ENCODE measurements at regions not wholly inside any gene's neighbourhood (a gene's known extent, or its start where the extent isn't known, plus 50 kb on each side); places are given as distances from the start of the nearest gene placed in this dataset.

GRCh38 chr1:79155991-79156390, 149.5 kb upstream of the ADGRL4 start:
- Histone ChIP-seq H3K36me3 (ENCODE audit: control insufficient read depth in 2 of 4, insufficient read depth in 4 of 4, low read length in 3 of 4) (no peaks in the 10 kb centered on the region), H2AFZ (ENCODE audit: low read length) (no peak overlapping the region), H2BK5ac (ENCODE audit: low read depth, low read length) (no peak overlapping the region), H4K5ac (ENCODE audit: insufficient read length, low read depth, low read length) (no peak overlapping the region), H3K27me3 (replicated peaks in 1 of 4; ENCODE audit: control insufficient read depth in 3 of 4, extremely low read depth in 1 of 4, insufficient read depth in 3 of 4, low read length in 3 of 4) (no peaks in the 10 kb centered on the region), H3K14ac (ENCODE audit: insufficient read length) (no peak overlapping the region), H2BK20ac (ENCODE audit: low read length) (no peak overlapping the region), H2BK120ac (replicated peaks; ENCODE audit: low read depth, low read length) (no peak overlapping the region), H3K4me1 (replicated peaks in 1 of 4; ENCODE audit: control insufficient read depth in 3 of 4, insufficient read depth in 4 of 4, low read length in 3 of 4) (no peaks in the 10 kb centered on the region), H3K4me3 (ENCODE audit: extremely low read depth in 1 of 4, insufficient read depth in 2 of 4, low read depth in 3 of 4, low read length in 4 of 4) (no peak overlapping the region), H3K9me3 (ENCODE audit: insufficient read depth in 2 of 2, low read depth in 1 of 2, low read length in 1 of 2) (no peaks in the 10 kb centered on the region), H3K4me2 (ENCODE audit: insufficient read depth in 1 of 2, low read depth in 2 of 2, low read length in 2 of 2) (no peak overlapping the region), H3K23me2 (ENCODE audit: low read depth, low read length) (no peaks in the 10 kb centered on the region), H3K56ac (replicated peaks; ENCODE audit: insufficient read length, low read depth, low read length) (no peak overlapping the region), H2AK5ac (ENCODE audit: low read depth, low read length) (no peak overlapping the region), H2BK12ac (ENCODE audit: low read depth, low read length) (no peak overlapping the region), H4K20me1 (replicated peaks in 1 of 2; ENCODE audit: control insufficient read depth in 1 of 2, insufficient read depth in 2 of 2, low read length in 2 of 2) (no peaks in the 10 kb centered on the region), H3K27ac (ENCODE audit: low read depth, low read length) (no peak overlapping the region), H4K91ac (replicated peaks; ENCODE audit: insufficient read length, low read length) (no peak overlapping the region), H3K79me1 (ENCODE audit: low read depth, low read length) (no peaks in the 10 kb centered on the region), H4K8ac (ENCODE audit: extremely low read depth, insufficient read depth, low read length) (no peak overlapping the region), H3K18ac (ENCODE audit: extremely low read depth, low read length) (no peak overlapping the region), H3K79me2 (ENCODE audit: control insufficient read depth in 1 of 2, insufficient read depth in 2 of 2, low read length in 2 of 2) (no peaks in the 10 kb centered on the region), H2BK15ac (ENCODE audit: low read length) (no peak overlapping the region), H3K4ac (replicated peaks; ENCODE audit: insufficient read length, low read depth, low read length) (no peak overlapping the region), H3K9ac (replicated peaks in 1 of 4; ENCODE audit: extremely low read depth in 1 of 4, low read depth in 3 of 4, low read length in 3 of 4) (no peak overlapping the region), H3K23ac (ENCODE audit: insufficient read length) (no peak overlapping the region)
- no peak for FAIRE-seq
- 94% methylated on average over 1 of the region's 1 CpG; no CpG with 5 or more reads in 1 of the 2 experiments for WGBS, 2 experiments (ENCODE audit: extremely low coverage in 1 of 2, insufficient coverage in 1 of 2, insufficient read length in 1 of 2, insufficient replicate concordance in 2 of 2, low coverage in 1 of 2, low lambda C conversion rate in 2 of 2, missing lambda C conversion rate in 1 of 2)
- POLR2A ChIA-PET (ENCODE audit: partially characterized antibody): no interaction called here
- TF ChIP-seq BRCA1 (IDR thresholded peaks at IDR 0.05; ENCODE audit: low read depth, low read length): no peak
- no peak for TF ChIP-seq CREB1 (IDR thresholded peaks at IDR 0.05)
- no peak for TF ChIP-seq NANOG (IDR thresholded peaks at IDR 0.05; ENCODE audit: insufficient read depth, low read depth, low read length, poor library complexity, severe bottlenecking)
- TF ChIP-seq POU5F1 (IDR thresholded peaks at IDR 0.05; ENCODE audit: low read depth, low read length): no peak
- TF ChIP-seq YY1 (IDR thresholded peaks at IDR 0.05; ENCODE audit: low read depth, low read length): no peak
- no peak for TF ChIP-seq TEAD4 (IDR thresholded peaks at IDR 0.05; ENCODE audit: low read depth, low read length)
- TF ChIP-seq HDAC6 (IDR thresholded peaks at IDR 0.05; ENCODE audit: low read depth, low read length): no peak
- TF ChIP-seq SP1 (IDR thresholded peaks at IDR 0.05; ENCODE audit: low read depth, low read length): no peak
- DNase-seq (ENCODE audit: low read depth in 1 of 2, low spot score in 2 of 2): no peak
- CTCF ChIA-PET (ENCODE audit: partially characterized antibody): no interaction called here

Data from H1 (cell line).